ENCODE measurements at regions not wholly inside any gene's neighbourhood (a gene's known extent, or its start where the extent isn't known, plus 50 kb on each side); places are given as distances from the start of the nearest gene placed in this dataset.

DNA sequence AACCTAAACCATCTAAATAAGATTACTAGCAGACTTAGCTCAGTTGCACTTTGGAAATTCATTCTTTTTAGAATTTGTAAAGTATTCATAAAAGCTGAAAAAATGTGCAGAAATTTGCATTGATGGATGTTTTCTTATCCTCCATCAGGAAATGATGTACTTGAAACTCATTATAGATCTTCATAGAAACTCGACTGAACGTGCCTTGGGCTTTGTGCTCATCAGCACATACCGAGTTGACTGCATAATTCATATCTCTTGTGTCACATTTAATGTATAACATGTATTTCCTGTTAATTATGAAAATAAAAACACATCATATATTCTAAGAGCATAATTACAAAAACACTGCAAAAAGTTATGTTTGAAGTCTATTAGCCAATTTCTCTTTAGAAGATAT lies 290.9 kb upstream of the NR5A2 start:
- TF ChIP-seq, protein P1, sequence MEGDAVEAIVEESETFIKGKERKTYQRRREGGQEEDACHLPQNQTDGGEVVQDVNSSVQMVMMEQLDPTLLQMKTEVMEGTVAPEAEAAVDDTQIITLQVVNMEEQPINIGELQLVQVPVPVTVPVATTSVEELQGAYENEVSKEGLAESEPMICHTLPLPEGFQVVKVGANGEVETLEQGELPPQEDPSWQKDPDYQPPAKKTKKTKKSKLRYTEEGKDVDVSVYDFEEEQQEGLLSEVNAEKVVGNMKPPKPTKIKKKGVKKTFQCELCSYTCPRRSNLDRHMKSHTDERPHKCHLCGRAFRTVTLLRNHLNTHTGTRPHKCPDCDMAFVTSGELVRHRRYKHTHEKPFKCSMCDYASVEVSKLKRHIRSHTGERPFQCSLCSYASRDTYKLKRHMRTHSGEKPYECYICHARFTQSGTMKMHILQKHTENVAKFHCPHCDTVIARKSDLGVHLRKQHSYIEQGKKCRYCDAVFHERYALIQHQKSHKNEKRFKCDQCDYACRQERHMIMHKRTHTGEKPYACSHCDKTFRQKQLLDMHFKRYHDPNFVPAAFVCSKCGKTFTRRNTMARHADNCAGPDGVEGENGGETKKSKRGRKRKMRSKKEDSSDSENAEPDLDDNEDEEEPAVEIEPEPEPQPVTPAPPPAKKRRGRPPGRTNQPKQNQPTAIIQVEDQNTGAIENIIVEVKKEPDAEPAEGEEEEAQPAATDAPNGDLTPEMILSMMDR (IDR thresholded peaks at IDR 0.05), result no peak
- TF ChIP-seq, protein P2, sequence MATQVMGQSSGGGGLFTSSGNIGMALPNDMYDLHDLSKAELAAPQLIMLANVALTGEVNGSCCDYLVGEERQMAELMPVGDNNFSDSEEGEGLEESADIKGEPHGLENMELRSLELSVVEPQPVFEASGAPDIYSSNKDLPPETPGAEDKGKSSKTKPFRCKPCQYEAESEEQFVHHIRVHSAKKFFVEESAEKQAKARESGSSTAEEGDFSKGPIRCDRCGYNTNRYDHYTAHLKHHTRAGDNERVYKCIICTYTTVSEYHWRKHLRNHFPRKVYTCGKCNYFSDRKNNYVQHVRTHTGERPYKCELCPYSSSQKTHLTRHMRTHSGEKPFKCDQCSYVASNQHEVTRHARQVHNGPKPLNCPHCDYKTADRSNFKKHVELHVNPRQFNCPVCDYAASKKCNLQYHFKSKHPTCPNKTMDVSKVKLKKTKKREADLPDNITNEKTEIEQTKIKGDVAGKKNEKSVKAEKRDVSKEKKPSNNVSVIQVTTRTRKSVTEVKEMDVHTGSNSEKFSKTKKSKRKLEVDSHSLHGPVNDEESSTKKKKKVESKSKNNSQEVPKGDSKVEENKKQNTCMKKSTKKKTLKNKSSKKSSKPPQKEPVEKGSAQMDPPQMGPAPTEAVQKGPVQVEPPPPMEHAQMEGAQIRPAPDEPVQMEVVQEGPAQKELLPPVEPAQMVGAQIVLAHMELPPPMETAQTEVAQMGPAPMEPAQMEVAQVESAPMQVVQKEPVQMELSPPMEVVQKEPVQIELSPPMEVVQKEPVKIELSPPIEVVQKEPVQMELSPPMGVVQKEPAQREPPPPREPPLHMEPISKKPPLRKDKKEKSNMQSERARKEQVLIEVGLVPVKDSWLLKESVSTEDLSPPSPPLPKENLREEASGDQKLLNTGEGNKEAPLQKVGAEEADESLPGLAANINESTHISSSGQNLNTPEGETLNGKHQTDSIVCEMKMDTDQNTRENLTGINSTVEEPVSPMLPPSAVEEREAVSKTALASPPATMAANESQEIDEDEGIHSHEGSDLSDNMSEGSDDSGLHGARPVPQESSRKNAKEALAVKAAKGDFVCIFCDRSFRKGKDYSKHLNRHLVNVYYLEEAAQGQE (IDR thresholded peaks at IDR 0.05; ENCODE audit: insufficient read depth in 1 of 2, low read depth in 2 of 2, low read length in 1 of 2), result no peak
- no peak for TF ChIP-seq POLR2AphosphoS5 (IDR thresholded peaks at IDR 0.05; ENCODE audit: low read depth, low read length)
